Panc1 (cell line): ENCODE measurements at regions not wholly inside any gene's neighbourhood (a gene's known extent, or its start where the extent isn't known, plus 50 kb on each side); places are given as distances from the start of the nearest gene placed in this dataset.

Experiments
- ATAC-seq: fragments of 200-7000 bp; cut with Tn5 transposase; 2 replicates; pipeline ENCODE4 v1.9.1; 2020; ENCODE audit warnings: mild to moderate bottlenecking, moderate library complexity
- BruUV-seq: library from RNA; stranded (reverse); fragments of 400-500 nt; replicated peaks from 2 replicates; lab custom pipeline; 2021; lab: Mats Ljungman, UMichigan
- CTCF ChIA-PET: fragments of 300-600 bp; sonication (Branson Sonifier 250); formaldehyde crosslinking; loops from one replicate; lab custom pipeline; 2022; ENCODE audit warnings: antibody characterized with exemption; lab: Charles Lee
- POLR2A ChIA-PET: fragments of 300-600 bp; sonication (Branson Sonifier 250); formaldehyde crosslinking; loops from one replicate; lab custom pipeline; 2022; ENCODE audit warnings: antibody characterized with exemption; lab: Charles Lee
- DNase-seq: peaks from one replicate; pipeline ENCODE4 v3.0.0-alpha.2; 2010; ENCODE audit warnings: low read depth, low spot score
- H3K27ac ChIP-seq: 2 replicates; pipeline ENCODE4 v1.5.1; 2011; ENCODE audit warnings: mild to moderate bottlenecking, low read length, inconsistent platforms
- H3K27me3 ChIP-seq: fragments of 200-500 bp; sonication (Bioruptor generic); 2 replicates; pipeline ENCODE4 v1.6.0; 2014; ENCODE audit warnings: low read length, inconsistent platforms; ENCODE audit not compliant: control insufficient read depth, insufficient read depth
- H3K36me3 ChIP-seq: fragments of 200-500 bp; sonication (Bioruptor generic); 2 replicates; pipeline ENCODE4 v1.5.1; 2014; ENCODE audit warnings: inconsistent platforms, mild to moderate bottlenecking, low read length, moderate library complexity; ENCODE audit not compliant: control insufficient read depth, insufficient read depth
- H3K4me1 ChIP-seq: 2 replicates; pipeline ENCODE4 v1.5.1; 2011; ENCODE audit warnings: inconsistent platforms, mild to moderate bottlenecking, low read length, moderate library complexity; ENCODE audit not compliant: control insufficient read depth, insufficient read depth
- H3K4me3 ChIP-seq, 2 experiments: 2 replicates each; pipeline ENCODE4 v1.5.1; 2011 to 2012; ENCODE audit warnings: low read depth in 2 of 2, low read length in 2 of 2, mild to moderate bottlenecking in 2 of 2, inconsistent platforms in 1 of 2, moderate library complexity in 1 of 2
- H3K9me3 ChIP-seq: fragments of 200-500 bp; sonication (Bioruptor generic); 2 replicates; pipeline ENCODE4 v1.5.1; 2014; ENCODE audit warnings: low read depth, mild to moderate bottlenecking, inconsistent platforms, low read length, moderate library complexity; ENCODE audit not compliant: control insufficient read depth, insufficient read depth
- CTCF ChIP-seq: fragments of 450-650 bp; IDR thresholded peaks from 2 replicates; pipeline ENCODE4 v1.5.1; 2017; ENCODE audit warnings: mild to moderate bottlenecking
- POLR2AphosphoS5 ChIP-seq: IDR thresholded peaks from 2 replicates; pipeline ENCODE4 v1.6.1; 2012; ENCODE audit warnings: mild to moderate bottlenecking, low read depth, low read length, moderate library complexity
- SIN3A ChIP-seq: IDR thresholded peaks from 2 replicates; pipeline ENCODE4 v1.6.1; 2012; ENCODE audit warnings: low read depth, mild to moderate bottlenecking, low read length, moderate library complexity, borderline replicate concordance; ENCODE audit not compliant: insufficient read depth
- TCF7L2 ChIP-seq: IDR thresholded peaks from 2 replicates; pipeline ENCODE4 v1.6.1; 2011; ENCODE audit warnings: mild to moderate bottlenecking, low read depth, low read length, inconsistent platforms
- in situ Hi-C: cut with HindIII; loops from 2 replicates; pipeline ENCODE4 v1.10.0; 2016; ENCODE audit warnings: low sequenced_read_pairs, low pct_unique_long_range_greater_than_20kb
- intact Hi-C: fragments of 100-400 bp; cut with micrococcal nuclease; formaldehyde crosslinking; loops from one replicate; pipeline ENCODE4 v1.10.0; 2022; ENCODE audit not compliant: unreplicated experiment
- TF ChIP-seq, protein P1 (sequence below), 2 experiments: IDR thresholded peaks; 2 replicates each; pipeline ENCODE4 v1.6.1; 2011 to 2012; ENCODE audit warnings: low read depth in 2 of 2, control low read depth in 1 of 2, low read length in 1 of 2, mild to moderate bottlenecking in 1 of 2, moderate library complexity in 1 of 2; ENCODE audit not compliant: insufficient read depth in 1 of 2

DNA sequence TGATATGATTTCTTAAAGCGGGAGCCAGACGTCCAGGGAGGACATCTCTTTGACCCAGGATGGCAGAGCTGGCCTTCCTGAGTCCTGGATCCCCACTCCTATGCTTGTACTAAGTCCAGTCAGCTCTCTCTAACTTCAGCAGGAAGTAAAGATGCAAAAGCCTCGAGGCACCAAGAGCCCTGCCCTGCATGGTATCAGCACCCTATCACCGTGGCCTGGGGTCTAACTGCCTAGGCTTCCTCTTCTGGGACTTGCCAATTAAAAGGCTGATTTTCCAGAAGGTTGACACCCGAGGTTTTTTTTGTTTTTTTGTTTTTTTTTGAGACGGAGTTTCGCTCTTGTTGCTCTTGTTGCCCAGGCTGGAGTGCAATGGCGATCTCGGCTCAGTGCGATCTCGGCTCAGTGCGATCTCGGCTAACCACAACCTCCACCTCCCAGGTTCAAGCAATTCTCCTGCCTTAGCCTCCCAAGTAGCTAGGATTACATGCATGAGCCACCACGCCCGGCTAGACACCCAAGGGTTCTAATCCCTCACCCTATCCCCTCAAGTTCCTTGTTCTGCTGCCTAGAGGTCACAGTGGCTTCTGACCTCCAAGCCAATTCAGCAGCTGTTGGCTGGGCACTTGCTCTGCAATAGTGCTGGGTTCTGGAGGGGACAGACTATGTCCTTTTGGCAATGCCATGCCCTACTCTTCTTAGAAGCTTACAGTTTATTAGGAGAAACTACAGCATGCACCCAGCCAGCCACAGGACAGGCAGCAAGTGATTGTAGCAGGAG lies 50.6 kb upstream of the FTH1 start:
- Histone ChIP-seq H3K36me3 (no peaks in the 10 kb centered on the region), H3K4me1 (peaks cover 7% of the 10 kb centered on the region; the same call in 1 of the 2 replicates), H3K27ac (no peak overlapping the region), H3K27me3 (no peaks in the 10 kb centered on the region), H3K9me3 (no peaks in the 10 kb centered on the region), H3K4me3 (no peak overlapping the region)
- ChIA-PET CTCF (no interaction called here), POLR2A (no interaction called here)
- ATAC-seq (no peak), DNase-seq (no peak)
- intact Hi-C loops (no loop called here), in situ Hi-C loops (no loop called here)
- BruUV-seq = no TSS peak
- no peak for TF ChIP-seq CTCF
- TF ChIP-seq POLR2AphosphoS5 = no peak
- no peak for TF ChIP-seq TCF7L2
- TF ChIP-seq SIN3A = no peak
- TF ChIP-seq, protein P1, sequence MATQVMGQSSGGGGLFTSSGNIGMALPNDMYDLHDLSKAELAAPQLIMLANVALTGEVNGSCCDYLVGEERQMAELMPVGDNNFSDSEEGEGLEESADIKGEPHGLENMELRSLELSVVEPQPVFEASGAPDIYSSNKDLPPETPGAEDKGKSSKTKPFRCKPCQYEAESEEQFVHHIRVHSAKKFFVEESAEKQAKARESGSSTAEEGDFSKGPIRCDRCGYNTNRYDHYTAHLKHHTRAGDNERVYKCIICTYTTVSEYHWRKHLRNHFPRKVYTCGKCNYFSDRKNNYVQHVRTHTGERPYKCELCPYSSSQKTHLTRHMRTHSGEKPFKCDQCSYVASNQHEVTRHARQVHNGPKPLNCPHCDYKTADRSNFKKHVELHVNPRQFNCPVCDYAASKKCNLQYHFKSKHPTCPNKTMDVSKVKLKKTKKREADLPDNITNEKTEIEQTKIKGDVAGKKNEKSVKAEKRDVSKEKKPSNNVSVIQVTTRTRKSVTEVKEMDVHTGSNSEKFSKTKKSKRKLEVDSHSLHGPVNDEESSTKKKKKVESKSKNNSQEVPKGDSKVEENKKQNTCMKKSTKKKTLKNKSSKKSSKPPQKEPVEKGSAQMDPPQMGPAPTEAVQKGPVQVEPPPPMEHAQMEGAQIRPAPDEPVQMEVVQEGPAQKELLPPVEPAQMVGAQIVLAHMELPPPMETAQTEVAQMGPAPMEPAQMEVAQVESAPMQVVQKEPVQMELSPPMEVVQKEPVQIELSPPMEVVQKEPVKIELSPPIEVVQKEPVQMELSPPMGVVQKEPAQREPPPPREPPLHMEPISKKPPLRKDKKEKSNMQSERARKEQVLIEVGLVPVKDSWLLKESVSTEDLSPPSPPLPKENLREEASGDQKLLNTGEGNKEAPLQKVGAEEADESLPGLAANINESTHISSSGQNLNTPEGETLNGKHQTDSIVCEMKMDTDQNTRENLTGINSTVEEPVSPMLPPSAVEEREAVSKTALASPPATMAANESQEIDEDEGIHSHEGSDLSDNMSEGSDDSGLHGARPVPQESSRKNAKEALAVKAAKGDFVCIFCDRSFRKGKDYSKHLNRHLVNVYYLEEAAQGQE (IDR thresholded peaks at IDR 0.05; ENCODE audit: insufficient read depth in 1 of 2, low read depth in 2 of 2, low read length in 1 of 2) = no peak
